HCT116 (cell line): ENCODE measurements at regions not wholly inside any gene's neighbourhood (a gene's known extent, or its start where the extent isn't known, plus 50 kb on each side); places are given as distances from the start of the nearest gene placed in this dataset.

Experiments
- CEBPB ChIP-seq: IDR thresholded peaks from 2 replicates; pipeline ENCODE4 v1.6.1; 2012; ENCODE audit warnings: low read depth
- ELF1 ChIP-seq: IDR thresholded peaks from 2 replicates; pipeline ENCODE4 v1.6.1; 2012; ENCODE audit warnings: low read depth, borderline replicate concordance
- EZH2 ChIP-seq: fragments of 200-600 bp; sonication (generic); IDR thresholded peaks from 2 replicates; pipeline ENCODE4 v1.6.1; 2017; ENCODE audit warnings: antibody characterized with exemption, mixed run types
- JUND ChIP-seq: IDR thresholded peaks from 2 replicates; pipeline ENCODE4 v1.6.1; 2012
- POLR2A ChIP-seq: IDR thresholded peaks from 2 replicates; pipeline ENCODE4 v1.7.0; 2011; ENCODE audit warnings: borderline replicate concordance; ENCODE audit not compliant: insufficient read depth, insufficient read length; ENCODE audit errors: extremely low read depth
- POLR2AphosphoS5 ChIP-seq: IDR thresholded peaks from 2 replicates; pipeline ENCODE4 v1.6.1; 2011; ENCODE audit warnings: mild to moderate bottlenecking, low read depth, low read length, moderate library complexity
- SP1 ChIP-seq: IDR thresholded peaks from 2 replicates; pipeline ENCODE4 v1.6.1; 2012; ENCODE audit warnings: low read depth
- YY1 ChIP-seq: IDR thresholded peaks from 2 replicates; pipeline ENCODE4 v1.6.1; 2011; ENCODE audit warnings: low read length, low read depth, moderate library complexity, mild to moderate bottlenecking; ENCODE audit not compliant: insufficient replicate concordance; ENCODE audit errors: extremely low read depth
- ZNF274 ChIP-seq: fragments of 200-500 bp; sonication (Bioruptor generic); IDR thresholded peaks from 2 replicates; pipeline ENCODE4 v1.6.1; 2014; ENCODE audit warnings: mild to moderate bottlenecking, low read depth, low read length, inconsistent platforms
- TF ChIP-seq, protein P1 (sequence below), 3 experiments: fragments of 200-600 bp in 1 of 3; sonication (generic) in 1 of 3; IDR thresholded peaks in 2 of 3; conservative IDR thresholded peaks in 1 of 3; 2 replicates each; pipeline ENCODE4 v1.5.1; 2012 to 2017; ENCODE audit warnings: low read depth in 2 of 3, low read length in 2 of 3, antibody characterized with exemption in 1 of 3, borderline replicate concordance in 1 of 3, control low read depth in 1 of 3, mild to moderate bottlenecking in 1 of 3, mixed read lengths in 1 of 3, mixed run types in 1 of 3, moderate library complexity in 1 of 3; ENCODE audit not compliant: insufficient read depth in 1 of 3
- TF ChIP-seq, protein P2 (sequence below): IDR thresholded peaks from 2 replicates; pipeline ENCODE4 v1.6.1; 2012; ENCODE audit warnings: low read depth

DNA sequence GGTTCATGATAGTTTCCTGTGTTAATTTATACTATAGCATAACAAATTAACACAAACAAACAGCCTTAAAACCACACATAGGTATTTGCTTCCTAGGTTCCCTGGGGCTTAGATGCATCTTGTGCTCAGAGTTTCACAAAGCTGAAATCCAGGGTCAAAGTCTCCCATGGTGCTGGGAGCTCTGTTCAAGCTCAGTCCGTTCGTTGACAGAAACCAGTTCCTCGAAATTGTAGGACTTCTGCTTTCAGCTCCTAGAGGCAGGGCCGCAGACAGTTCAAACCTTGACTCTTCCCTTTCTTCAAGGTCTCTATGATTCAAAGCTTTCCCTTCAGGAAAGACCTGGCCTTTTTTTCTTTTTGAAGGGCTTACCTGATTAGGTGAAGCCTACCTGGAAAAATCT lies 90.5 kb downstream of the VSTM2A start:
- TF ChIP-seq CEBPB (no peak), ELF1 (no peak), POLR2A (no peak), POLR2AphosphoS5 (no peak), EZH2 (no peak), SP1 (no peak), JUND (no peak), YY1 (no peak), ZNF274 (no peak)
- TF ChIP-seq, protein P1, sequence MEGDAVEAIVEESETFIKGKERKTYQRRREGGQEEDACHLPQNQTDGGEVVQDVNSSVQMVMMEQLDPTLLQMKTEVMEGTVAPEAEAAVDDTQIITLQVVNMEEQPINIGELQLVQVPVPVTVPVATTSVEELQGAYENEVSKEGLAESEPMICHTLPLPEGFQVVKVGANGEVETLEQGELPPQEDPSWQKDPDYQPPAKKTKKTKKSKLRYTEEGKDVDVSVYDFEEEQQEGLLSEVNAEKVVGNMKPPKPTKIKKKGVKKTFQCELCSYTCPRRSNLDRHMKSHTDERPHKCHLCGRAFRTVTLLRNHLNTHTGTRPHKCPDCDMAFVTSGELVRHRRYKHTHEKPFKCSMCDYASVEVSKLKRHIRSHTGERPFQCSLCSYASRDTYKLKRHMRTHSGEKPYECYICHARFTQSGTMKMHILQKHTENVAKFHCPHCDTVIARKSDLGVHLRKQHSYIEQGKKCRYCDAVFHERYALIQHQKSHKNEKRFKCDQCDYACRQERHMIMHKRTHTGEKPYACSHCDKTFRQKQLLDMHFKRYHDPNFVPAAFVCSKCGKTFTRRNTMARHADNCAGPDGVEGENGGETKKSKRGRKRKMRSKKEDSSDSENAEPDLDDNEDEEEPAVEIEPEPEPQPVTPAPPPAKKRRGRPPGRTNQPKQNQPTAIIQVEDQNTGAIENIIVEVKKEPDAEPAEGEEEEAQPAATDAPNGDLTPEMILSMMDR (IDR thresholded peaks at IDR 0.05 in 2 of 3, conservative IDR thresholded peaks at IDR 0.05 in 1 of 3; ENCODE audit: borderline replicate concordance in 1 of 3, insufficient read depth in 1 of 3, low read depth in 2 of 3, low read length in 2 of 3): no peak
- TF ChIP-seq, protein P2, sequence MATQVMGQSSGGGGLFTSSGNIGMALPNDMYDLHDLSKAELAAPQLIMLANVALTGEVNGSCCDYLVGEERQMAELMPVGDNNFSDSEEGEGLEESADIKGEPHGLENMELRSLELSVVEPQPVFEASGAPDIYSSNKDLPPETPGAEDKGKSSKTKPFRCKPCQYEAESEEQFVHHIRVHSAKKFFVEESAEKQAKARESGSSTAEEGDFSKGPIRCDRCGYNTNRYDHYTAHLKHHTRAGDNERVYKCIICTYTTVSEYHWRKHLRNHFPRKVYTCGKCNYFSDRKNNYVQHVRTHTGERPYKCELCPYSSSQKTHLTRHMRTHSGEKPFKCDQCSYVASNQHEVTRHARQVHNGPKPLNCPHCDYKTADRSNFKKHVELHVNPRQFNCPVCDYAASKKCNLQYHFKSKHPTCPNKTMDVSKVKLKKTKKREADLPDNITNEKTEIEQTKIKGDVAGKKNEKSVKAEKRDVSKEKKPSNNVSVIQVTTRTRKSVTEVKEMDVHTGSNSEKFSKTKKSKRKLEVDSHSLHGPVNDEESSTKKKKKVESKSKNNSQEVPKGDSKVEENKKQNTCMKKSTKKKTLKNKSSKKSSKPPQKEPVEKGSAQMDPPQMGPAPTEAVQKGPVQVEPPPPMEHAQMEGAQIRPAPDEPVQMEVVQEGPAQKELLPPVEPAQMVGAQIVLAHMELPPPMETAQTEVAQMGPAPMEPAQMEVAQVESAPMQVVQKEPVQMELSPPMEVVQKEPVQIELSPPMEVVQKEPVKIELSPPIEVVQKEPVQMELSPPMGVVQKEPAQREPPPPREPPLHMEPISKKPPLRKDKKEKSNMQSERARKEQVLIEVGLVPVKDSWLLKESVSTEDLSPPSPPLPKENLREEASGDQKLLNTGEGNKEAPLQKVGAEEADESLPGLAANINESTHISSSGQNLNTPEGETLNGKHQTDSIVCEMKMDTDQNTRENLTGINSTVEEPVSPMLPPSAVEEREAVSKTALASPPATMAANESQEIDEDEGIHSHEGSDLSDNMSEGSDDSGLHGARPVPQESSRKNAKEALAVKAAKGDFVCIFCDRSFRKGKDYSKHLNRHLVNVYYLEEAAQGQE: no peak
